ENCODE measurements at regions not wholly inside any gene's neighbourhood (a gene's known extent, or its start where the extent isn't known, plus 50 kb on each side); places are given as distances from the start of the nearest gene placed in this dataset.

DNA sequence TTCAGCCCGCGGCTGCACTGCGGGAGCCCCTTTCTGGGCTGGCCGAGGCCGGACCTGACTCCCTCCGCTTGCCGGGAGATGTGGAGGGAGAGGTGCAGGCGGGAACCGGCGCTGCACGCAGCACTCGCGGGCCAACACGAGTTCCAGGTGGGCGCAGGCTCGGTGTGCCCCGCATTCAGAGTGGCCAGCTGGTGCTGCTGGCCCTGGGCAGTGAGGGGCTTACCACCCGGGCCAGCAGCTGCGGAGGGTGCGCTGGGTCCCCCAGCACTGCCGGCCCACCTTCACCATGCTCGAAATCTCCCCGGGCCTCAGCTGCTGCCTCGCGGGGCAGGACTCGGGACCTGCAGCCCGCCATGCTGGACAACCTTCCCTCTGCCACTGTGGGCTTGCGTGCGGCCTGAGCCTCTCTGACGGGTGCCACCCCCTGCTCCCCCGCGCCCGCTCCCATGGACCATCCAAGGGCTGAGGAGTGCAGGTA, 733.5 kb upstream of the CCDC54 start:
- TF ChIP-seq, protein P1, sequence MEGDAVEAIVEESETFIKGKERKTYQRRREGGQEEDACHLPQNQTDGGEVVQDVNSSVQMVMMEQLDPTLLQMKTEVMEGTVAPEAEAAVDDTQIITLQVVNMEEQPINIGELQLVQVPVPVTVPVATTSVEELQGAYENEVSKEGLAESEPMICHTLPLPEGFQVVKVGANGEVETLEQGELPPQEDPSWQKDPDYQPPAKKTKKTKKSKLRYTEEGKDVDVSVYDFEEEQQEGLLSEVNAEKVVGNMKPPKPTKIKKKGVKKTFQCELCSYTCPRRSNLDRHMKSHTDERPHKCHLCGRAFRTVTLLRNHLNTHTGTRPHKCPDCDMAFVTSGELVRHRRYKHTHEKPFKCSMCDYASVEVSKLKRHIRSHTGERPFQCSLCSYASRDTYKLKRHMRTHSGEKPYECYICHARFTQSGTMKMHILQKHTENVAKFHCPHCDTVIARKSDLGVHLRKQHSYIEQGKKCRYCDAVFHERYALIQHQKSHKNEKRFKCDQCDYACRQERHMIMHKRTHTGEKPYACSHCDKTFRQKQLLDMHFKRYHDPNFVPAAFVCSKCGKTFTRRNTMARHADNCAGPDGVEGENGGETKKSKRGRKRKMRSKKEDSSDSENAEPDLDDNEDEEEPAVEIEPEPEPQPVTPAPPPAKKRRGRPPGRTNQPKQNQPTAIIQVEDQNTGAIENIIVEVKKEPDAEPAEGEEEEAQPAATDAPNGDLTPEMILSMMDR (IDR thresholded peaks at IDR 0.05; ENCODE audit: low read depth, low read length) = no peak
- no peak for TF ChIP-seq EZH2phosphoT487 (IDR thresholded peaks at IDR 0.05; ENCODE audit: low read depth)
